ENCODE measurements at regions not wholly inside any gene's neighbourhood (a gene's known extent, or its start where the extent isn't known, plus 50 kb on each side); places are given as distances from the start of the nearest gene placed in this dataset.
"Not testable (repeated sequence)": the region's sequence is repeated elsewhere in the genome, so short reads cannot be mapped to it uniquely, and the experiment has no call there.

DNA sequence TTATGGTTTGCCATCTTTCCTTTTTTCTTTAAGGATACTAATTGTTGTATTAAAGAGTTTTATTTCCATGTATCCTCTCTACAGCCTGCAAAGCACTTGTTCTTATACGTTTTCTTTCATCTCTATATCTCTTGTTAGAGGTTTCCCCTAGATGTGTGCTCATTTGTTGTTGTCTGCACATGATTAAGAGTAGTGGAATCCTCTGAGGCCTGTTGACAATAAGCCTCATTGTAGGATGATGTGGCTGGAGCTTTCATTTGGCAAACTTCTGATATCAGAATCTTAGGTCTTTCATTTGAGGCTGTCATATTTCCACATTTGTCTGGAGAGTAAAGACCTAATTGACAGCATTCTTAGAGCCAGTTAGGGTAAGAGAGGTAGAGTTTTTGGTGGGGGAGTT is 506.0 kb downstream of the DIPK2A start:
- no peak for DNase-seq

GRCh38 chr3:144480416-144480919 is 508.8 kb downstream of the DIPK2A start:
- no peak for DNase-seq

- no peak for DNase-seq
Observed at GRCh38 chr3:144482876-144483275, 511.3 kb downstream of the DIPK2A start.

GRCh38 chr3:144487011-144487410 is 515.4 kb downstream of the DIPK2A start:
- no peak for DNase-seq

DNA sequence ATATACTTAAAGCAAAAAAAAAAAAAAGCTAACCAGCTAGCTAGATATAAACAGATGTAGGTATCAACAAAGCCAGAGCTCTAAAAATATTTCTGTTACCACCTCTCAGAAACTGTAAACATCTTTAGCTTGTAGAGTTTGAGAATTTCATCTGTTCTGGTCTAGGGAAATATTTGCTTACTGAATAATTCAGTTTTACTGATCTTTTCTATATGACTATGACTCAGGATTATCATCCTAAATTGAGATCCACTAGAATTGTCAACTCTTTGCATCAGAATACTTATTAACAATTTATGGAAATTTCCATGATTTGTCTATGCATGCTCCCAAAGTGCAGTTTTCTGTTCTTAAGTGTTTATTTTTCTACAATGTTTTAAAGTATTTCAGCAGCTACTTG is 517.3 kb downstream of the DIPK2A start:
- DNase-seq: no peak

GRCh38 chr3:144491333-144491732 is 519.7 kb downstream of the DIPK2A start:
- DNase-seq: peak; percentile 20

GRCh38 chr3:144494651-144495050 is 523.0 kb downstream of the DIPK2A start:
- not testable (repeated sequence) for DNase-seq

- DNase-seq: no peak
Observed at GRCh38 chr3:144496141-144496835, 524.7 kb downstream of the DIPK2A start.

- no peak for DNase-seq
Observed at GRCh38 chr3:144497452-144497851, 525.8 kb downstream of the DIPK2A start.

GRCh38 chr3:144499001-144499930 is 527.6 kb downstream of the DIPK2A start:
- DNase-seq: no peak

- DNase-seq: no peak
Observed at GRCh38 chr3:144501467-144501866, 529.8 kb downstream of the DIPK2A start.

DNA sequence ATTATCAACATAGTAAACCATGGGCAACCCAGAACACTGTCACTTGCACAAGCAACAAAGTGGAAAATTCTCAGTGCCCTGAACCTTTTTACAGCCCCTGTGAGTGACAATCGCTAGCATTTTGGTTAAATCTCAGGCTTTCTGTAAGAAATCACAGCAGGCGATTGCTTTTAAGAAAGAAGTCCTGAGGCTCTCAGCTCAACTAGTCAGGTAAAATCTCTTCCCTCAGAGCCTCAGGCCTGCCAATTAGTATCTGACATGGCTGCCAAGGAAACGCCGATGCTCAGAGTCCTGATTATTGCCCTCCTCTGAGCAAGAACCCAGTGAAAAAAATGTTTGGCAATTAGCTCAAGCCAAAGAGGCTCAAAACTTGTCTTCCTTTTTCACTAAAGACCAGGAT is 530.8 kb downstream of the DIPK2A start:
- no peak for DNase-seq

DNA sequence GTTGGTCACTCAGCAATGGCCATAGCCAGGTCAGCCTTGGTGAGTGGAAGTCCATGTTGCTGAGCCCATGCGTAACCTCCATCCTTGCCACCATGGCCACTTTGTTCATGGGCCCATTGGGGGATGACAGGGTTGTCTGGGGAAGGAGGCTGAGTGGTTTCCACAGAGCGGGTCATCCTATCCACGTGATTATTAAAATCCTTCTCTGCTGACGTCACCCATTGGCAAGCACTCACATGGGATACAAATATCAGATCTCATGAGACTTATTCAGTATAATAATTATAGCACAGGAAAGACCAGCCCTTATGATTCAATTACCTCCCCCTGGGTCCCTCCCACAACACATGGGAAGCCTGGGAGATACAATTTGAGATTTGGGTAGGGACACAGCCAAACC is 534.8 kb downstream of the DIPK2A start:
- not testable (repeated sequence) for DNase-seq

GRCh38 chr3:144511346-144511745 is 539.7 kb downstream of the DIPK2A start:
- no peak for DNase-seq

DNA sequence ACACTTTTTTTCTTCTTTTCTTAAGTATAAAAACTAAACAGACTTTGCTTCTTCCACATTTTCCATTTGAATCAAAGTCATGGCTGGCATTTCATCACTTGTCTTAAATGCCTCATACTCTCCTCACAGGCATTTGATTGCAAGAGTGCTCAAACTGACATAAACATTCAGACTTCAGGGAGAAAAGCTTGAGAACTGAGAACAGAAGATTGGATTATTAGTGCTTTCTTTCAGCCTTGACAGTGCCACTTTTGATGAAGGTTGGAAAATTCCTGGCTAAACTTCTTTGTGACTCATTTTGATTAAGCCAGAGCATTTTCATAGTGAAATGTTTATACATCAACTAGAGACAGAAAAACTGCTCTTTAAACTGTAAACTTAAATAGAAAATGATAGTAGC is 544.4 kb downstream of the DIPK2A start:
- no peak for DNase-seq

DNA sequence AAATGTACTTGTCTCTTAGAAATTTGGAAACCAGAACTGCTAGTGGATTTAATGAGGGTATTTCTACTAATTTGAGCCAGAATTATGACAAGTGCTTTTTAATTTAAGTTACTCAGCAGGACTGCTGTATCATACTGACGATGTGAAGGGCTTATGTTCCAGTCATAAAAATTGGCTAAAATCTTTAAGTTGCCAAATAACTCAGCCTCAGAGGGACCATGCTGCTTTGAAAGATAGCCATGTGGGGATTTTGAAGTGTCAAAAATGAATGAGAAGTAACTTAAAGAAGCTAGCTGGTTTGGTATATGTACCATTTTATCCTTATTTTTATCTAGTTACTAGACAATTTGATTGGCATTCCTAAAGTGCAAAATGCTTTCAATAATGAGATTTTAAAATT is 545.0 kb downstream of the DIPK2A start:
- DNase-seq: no peak

GRCh38 chr3:144521131-144521530 is 549.5 kb downstream of the DIPK2A start:
- peak; percentile 48 for DNase-seq

- DNase-seq: no peak
Observed at GRCh38 chr3:144522456-144522855, 550.8 kb downstream of the DIPK2A start.

GRCh38 chr3:144523396-144523795 is 551.8 kb downstream of the DIPK2A start:
- DNase-seq: no peak

DNA sequence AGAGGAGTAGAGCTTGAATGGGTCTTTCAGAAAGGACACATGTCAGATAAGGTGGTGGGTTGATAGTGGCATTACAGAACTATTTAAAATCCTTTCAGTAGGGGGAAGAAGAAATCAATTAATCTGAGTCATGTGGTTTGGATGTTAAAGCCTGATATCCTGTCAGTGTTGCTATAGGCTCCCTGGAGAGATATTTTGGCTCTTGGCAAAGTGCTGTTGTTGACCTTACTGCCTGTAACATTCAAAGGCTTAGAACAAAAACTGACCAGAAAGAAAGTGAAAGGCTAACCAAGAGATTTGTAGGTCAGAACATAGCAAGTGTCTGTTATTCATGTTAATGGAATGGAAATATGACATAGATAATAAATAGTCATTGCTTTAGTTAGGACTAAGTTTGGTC is 552.9 kb downstream of the DIPK2A start:
- no peak for DNase-seq

GRCh38 chr3:144529566-144529965 is 557.9 kb downstream of the DIPK2A start:
- no peak for DNase-seq

- DNase-seq: peak; percentile 21
Observed at GRCh38 chr3:144544871-144545270, 573.2 kb downstream of the DIPK2A start.

GRCh38 chr3:144546539-144546938 is 574.9 kb downstream of the DIPK2A start:
- no peak for DNase-seq

- DNase-seq: no peak
Observed at GRCh38 chr3:144548346-144548745, 576.7 kb downstream of the DIPK2A start.

All from NCI-H82 (cell line).